Mucosa of descending colon (tissue), 3 donors: ENCODE measurements at regions not wholly inside any gene's neighbourhood (a gene's known extent, or its start where the extent isn't known, plus 50 kb on each side); places are given as distances from the start of the nearest gene placed in this dataset.

Source experiments
- ATAC-seq: fragments of 200-7000 bp; cut with Tn5 transposase; one replicate; pipeline ENCODE4 v1.9.1; 2020; ENCODE audit warnings: mild to moderate bottlenecking, moderate library complexity
- DNase-seq, 3 donors: peaks; one replicate each; pipeline ENCODE4 v3.0.0-alpha.2; 2020
- H3K36me3 ChIP-seq: fragments of 200-600 bp; one replicate; pipeline ENCODE4 v1.8.0; 2021; ENCODE audit warnings: low read depth, mild to moderate bottlenecking
- H3K4me1 ChIP-seq: fragments of 200-600 bp; one replicate; pipeline ENCODE4 v1.8.0; 2021; ENCODE audit warnings: low read depth, mild to moderate bottlenecking
- H3K4me3 ChIP-seq: fragments of 200-600 bp; one replicate; pipeline ENCODE4 v1.8.0; 2021; ENCODE audit warnings: mild to moderate bottlenecking
- H3K9me3 ChIP-seq: fragments of 200-600 bp; one replicate; pipeline ENCODE4 v1.8.0; 2021; ENCODE audit warnings: mild to moderate bottlenecking
- CTCF ChIP-seq: fragments of 200-600 bp; IDR thresholded peaks from one replicate; pipeline ENCODE4 v1.8.0; 2022; ENCODE audit warnings: antibody characterized with exemption, mild to moderate bottlenecking
- intact Hi-C, 2 donors: fragments of 100-400 bp; cut with DNase I in 1 of 2; cut with micrococcal nuclease in 1 of 2; formaldehyde crosslinking; loops; one replicate each; pipeline versions ENCODE4 v1.11.0 to v1.11.1; 2022; cut with DNase I, micrococcal nuclease
- donor health status: DM: no; HTN: no; CAD: no; lungs with moderate emphysema.
- donor health status: DM: no; HTN: no; CAD: no.
- donor health status: DM: no; HTN: yes; CAD: no.

- DNase-seq (no peak), ATAC-seq (no peak)
- Histone ChIP-seq H3K9me3 (no peaks in the 10 kb centered on the region), H3K4me1 (no peaks in the 10 kb centered on the region), H3K4me3 (no peak overlapping the region), H3K36me3 (no peaks in the 10 kb centered on the region)
- TF ChIP-seq CTCF = no peak
- intact Hi-C loops = no loop called here
Observed at GRCh38 chr1:218640173-218640572, 295.0 kb downstream of the TGFB2 start.

GRCh38 chr1:218642033-218642948 is 297.2 kb downstream of the TGFB2 start:
- intact Hi-C loops = no loop called here
- H3K4me1 ChIP-seq = no peaks in the 10 kb centered on the region
- ATAC-seq (no peak), DNase-seq (no peak)
- no peaks in the 10 kb centered on the region for H3K9me3 ChIP-seq
- H3K36me3 ChIP-seq = no peaks in the 10 kb centered on the region
- no peak for TF ChIP-seq CTCF
- H3K4me3 ChIP-seq = no peak overlapping the region

GRCh38 chr1:218643281-218643680 is 298.1 kb downstream of the TGFB2 start:
- DNase-seq (no peak), ATAC-seq (no peak)
- Histone ChIP-seq H3K4me3 (no peak overlapping the region), H3K9me3 (no peaks in the 10 kb centered on the region), H3K36me3 (no peaks in the 10 kb centered on the region), H3K4me1 (no peaks in the 10 kb centered on the region)
- intact Hi-C loops = no loop called here
- TF ChIP-seq CTCF = no peak

GRCh38 chr1:218643926-218644325 is 298.8 kb downstream of the TGFB2 start:
- no peak for TF ChIP-seq CTCF
- no peak overlapping the region for H3K4me3 ChIP-seq
- H3K9me3 ChIP-seq = no peaks in the 10 kb centered on the region
- DNase-seq (no peak), ATAC-seq (no peak)
- H3K36me3 ChIP-seq = no peaks in the 10 kb centered on the region
- intact Hi-C loops = no loop called here
- no peaks in the 10 kb centered on the region for H3K4me1 ChIP-seq

- intact Hi-C loops = no loop called here
- no peak for TF ChIP-seq CTCF
- ATAC-seq (no peak), DNase-seq (no peak)
- Histone ChIP-seq H3K4me3 (no peak overlapping the region), H3K36me3 (no peaks in the 10 kb centered on the region), H3K9me3 (no peaks in the 10 kb centered on the region), H3K4me1 (no peaks in the 10 kb centered on the region)
Observed at GRCh38 chr1:218646288-218646687, 301.2 kb downstream of the TGFB2 start.
